Ascending aorta (tissue), 2 donors: ENCODE measurements at regions not wholly inside any gene's neighbourhood (a gene's known extent, or its start where the extent isn't known, plus 50 kb on each side); places are given as distances from the start of the nearest gene placed in this dataset.

ENCODE experiments used
- DNase-seq, 2 donors: peaks; one replicate each; pipeline ENCODE4 v3.0.0-alpha.2; 2019; ENCODE audit warnings: low spot score in 2 of 2
- H3K27ac ChIP-seq, 2 donors: fragments of 200-600 bp; sonication (generic); one replicate each; pipeline ENCODE4 v1.5.1; 2016 to 2017; ENCODE audit warnings: mild to moderate bottlenecking in 1 of 2
- H3K27me3 ChIP-seq: fragments of 200-600 bp; sonication (generic); one replicate; pipeline ENCODE4 v1.5.1; 2017
- H3K36me3 ChIP-seq, 2 donors: fragments of 200-600 bp; sonication (generic); one replicate each; pipeline ENCODE4 v1.5.1; 2016
- H3K4me1 ChIP-seq, 2 donors: fragments of 200-600 bp; sonication (generic); one replicate each; pipeline ENCODE4 v1.5.1; 2016 to 2017; ENCODE audit warnings: mild to moderate bottlenecking in 1 of 2
- H3K4me3 ChIP-seq, 2 donors: fragments of 200-600 bp; sonication (generic); one replicate each; pipeline ENCODE4 v1.5.1; 2016 to 2017; ENCODE audit warnings: mild to moderate bottlenecking in 1 of 2
- H3K9me3 ChIP-seq, 2 donors: fragments of 200-600 bp; sonication (generic); one replicate each; pipeline ENCODE4 v1.5.1; 2016
- intact Hi-C: fragments of 100-400 bp; cut with DNase I; formaldehyde crosslinking; loops from one replicate; pipeline ENCODE4 v1.15.1; 2023
- TF ChIP-seq, protein P1 (sequence below), 3 experiments: fragments of 200-600 bp in 2 of 3; fragments of 450-650 bp in 1 of 3; sonication (generic) in 2 of 3; IDR thresholded peaks; one replicate each; pipeline ENCODE4 v1.5.1; 2016 to 2019; ENCODE audit warnings: antibody characterized with exemption in 3 of 3, mild to moderate bottlenecking in 1 of 3, moderate library complexity in 1 of 3

DNA sequence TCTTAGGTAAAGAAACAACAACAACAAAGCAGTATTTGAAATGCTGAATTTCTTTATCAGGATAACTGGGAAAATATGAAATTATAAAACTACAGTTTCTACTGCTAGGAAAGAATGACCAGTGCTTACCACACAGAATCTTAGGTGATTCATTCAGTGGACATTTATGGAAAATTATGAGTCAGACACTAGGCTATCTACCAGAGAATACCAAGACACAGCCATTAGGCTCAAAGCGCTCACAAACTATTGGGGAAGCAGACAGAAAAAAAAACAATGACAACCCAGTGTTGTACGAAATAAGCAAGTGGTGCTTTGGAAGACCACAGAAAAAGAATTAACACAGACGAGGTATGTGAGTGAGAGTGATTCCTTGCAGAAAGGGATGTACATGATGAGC is 1019.5 kb downstream of the PCDH9 start:
- TF ChIP-seq, protein P1, sequence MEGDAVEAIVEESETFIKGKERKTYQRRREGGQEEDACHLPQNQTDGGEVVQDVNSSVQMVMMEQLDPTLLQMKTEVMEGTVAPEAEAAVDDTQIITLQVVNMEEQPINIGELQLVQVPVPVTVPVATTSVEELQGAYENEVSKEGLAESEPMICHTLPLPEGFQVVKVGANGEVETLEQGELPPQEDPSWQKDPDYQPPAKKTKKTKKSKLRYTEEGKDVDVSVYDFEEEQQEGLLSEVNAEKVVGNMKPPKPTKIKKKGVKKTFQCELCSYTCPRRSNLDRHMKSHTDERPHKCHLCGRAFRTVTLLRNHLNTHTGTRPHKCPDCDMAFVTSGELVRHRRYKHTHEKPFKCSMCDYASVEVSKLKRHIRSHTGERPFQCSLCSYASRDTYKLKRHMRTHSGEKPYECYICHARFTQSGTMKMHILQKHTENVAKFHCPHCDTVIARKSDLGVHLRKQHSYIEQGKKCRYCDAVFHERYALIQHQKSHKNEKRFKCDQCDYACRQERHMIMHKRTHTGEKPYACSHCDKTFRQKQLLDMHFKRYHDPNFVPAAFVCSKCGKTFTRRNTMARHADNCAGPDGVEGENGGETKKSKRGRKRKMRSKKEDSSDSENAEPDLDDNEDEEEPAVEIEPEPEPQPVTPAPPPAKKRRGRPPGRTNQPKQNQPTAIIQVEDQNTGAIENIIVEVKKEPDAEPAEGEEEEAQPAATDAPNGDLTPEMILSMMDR (IDR thresholded peaks at IDR 0.05), result no peak
- Histone ChIP-seq H3K9me3 (no peaks in the 10 kb centered on the region), H3K27me3 (no peaks in the 10 kb centered on the region), H3K4me3 (no peak overlapping the region), H3K4me1 (no peaks in the 10 kb centered on the region), H3K36me3 (no peaks in the 10 kb centered on the region), H3K27ac (peak overlapping the region; percentile 4 to 41)
- intact Hi-C loops, result loop anchor here (5.0 to 10.0 kb wide), 2 partner anchors 296 to 1022 kb away; partner anchors contain the start of gene PCDH9
- DNase-seq, result no peak

DNA sequence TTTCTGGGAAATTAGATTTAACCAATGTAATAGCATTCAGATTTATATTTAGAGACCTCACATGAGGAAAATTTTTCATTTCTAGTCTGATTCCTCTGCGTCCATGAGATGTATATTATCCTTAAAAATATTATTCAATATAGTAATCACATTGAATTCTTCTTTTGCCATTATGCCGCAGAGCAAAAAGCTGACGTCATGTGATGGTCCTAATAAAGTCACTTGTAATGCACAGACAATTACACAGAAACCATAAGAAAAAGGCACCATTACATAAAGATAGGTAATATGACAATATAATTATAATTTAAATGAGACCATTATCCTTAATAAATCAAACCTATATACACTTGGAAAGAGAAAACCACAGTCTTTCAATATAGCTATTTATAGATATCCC is 1021.5 kb downstream of the PCDH9 start:
- Histone ChIP-seq H3K9me3 (no peaks in the 10 kb centered on the region), H3K27me3 (no peaks in the 10 kb centered on the region), H3K4me1 (no peaks in the 10 kb centered on the region), H3K4me3 (no peak overlapping the region), H3K27ac (no peak overlapping the region), H3K36me3 (no peaks in the 10 kb centered on the region)
- intact Hi-C loops, result no loop called here
- DNase-seq, result no peak
- TF ChIP-seq, protein P1 (IDR thresholded peaks at IDR 0.05), result no peak

DNA sequence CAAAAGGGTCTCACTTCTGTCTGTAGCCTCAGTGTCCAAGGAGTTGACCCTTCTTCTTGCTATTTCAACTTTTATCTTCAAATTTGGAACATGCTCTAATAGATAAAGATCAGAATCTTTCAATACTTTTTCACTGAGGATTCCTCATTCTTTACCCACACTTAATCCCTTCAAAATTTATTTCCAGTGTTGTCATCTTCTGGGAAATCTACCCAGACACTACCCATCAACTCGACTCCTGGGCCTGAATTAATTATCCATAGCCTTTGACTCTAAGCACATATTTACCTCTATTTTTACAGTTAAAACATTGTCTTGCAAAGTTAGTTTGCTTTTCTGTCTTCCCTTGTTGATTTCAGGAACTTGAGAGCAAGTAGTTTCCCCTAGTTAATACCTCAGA is 1022.5 kb downstream of the PCDH9 start:
- no peaks in the 10 kb centered on the region for H3K36me3 ChIP-seq
- no peaks in the 10 kb centered on the region for H3K4me1 ChIP-seq
- no peak overlapping the region for H3K4me3 ChIP-seq
- H3K27ac ChIP-seq, result no peak overlapping the region
- no peaks in the 10 kb centered on the region for H3K27me3 ChIP-seq
- intact Hi-C loops, result no loop called here
- no peak for DNase-seq
- no peaks in the 10 kb centered on the region for H3K9me3 ChIP-seq
- TF ChIP-seq, protein P1 (IDR thresholded peaks at IDR 0.05), result no peak

DNA sequence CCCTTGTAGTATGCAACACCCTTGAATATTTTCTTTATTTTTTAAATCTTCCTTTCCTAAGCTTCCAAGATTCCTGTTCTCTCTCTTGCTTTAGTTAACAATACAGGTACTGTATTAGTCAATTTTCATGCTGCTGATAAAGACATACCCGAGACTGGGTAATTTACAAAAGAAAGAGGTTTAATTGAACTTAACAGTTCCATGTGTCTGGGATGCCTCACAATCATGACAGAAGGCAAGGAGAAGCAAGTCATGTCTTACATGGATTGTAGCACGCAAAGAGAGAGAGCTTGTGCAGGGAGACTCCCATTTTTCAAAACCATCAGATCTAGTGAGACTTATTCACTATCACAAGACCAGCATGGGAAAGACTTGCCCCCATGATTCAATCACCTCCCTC is 1024.3 kb downstream of the PCDH9 start:
- TF ChIP-seq, protein P1 (IDR thresholded peaks at IDR 0.05), result no peak
- Histone ChIP-seq H3K9me3 (no peaks in the 10 kb centered on the region), H3K4me3 (no peak overlapping the region), H3K27me3 (no peaks in the 10 kb centered on the region), H3K4me1 (no peaks in the 10 kb centered on the region), H3K36me3 (no peaks in the 10 kb centered on the region), H3K27ac (no peak overlapping the region)
- no peak for DNase-seq
- intact Hi-C loops, result no loop called here

DNA sequence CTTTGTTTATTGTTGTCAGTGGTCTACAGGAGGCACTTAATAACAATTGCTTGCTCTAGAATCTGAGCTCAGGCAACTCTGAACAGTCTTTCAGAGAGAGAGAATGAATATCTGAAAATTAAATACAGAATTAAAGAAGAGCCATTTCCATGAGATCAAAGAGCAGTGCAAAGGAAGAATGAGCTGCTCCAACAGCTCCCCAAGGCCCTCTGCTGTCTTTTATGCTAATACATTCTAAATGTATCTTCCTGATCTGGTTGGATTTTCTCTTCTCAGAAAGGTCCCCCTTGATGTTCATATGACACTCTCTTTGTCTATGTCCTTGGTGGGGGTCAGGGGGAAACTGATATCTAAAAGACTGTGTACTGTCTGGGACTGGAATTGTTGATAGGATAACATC is 1029.6 kb downstream of the PCDH9 start:
- TF ChIP-seq, protein P1 (IDR thresholded peaks at IDR 0.05), result no peak
- no peaks in the 10 kb centered on the region for H3K4me1 ChIP-seq
- DNase-seq, result no peak
- no peak overlapping the region for H3K4me3 ChIP-seq
- intact Hi-C loops, result no loop called here
- H3K9me3 ChIP-seq, result no peaks in the 10 kb centered on the region
- no peaks in the 10 kb centered on the region for H3K27me3 ChIP-seq
- H3K27ac ChIP-seq, result no peak overlapping the region
- no peaks in the 10 kb centered on the region for H3K36me3 ChIP-seq

DNA sequence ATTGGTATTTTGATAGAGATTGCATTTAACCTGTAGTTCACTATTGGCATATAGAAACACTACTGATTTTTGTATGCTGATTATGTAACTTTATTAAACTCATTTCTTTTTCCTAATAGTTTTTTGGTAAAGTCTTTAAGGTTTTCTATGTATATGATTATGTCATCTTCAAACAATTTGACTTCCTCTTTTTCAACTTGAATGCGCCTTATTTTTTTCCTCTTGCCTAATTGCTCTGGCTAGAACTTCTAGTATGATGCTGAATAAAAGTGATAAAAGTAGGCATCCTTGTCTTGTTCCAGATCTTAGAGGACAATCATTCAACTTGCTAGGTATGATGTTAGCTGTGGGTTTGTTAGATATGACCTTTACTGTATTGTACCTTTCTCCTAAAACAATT is 1034.9 kb downstream of the PCDH9 start:
- no peaks in the 10 kb centered on the region for H3K36me3 ChIP-seq
- intact Hi-C loops, result no loop called here
- no peaks in the 10 kb centered on the region for H3K9me3 ChIP-seq
- no peaks in the 10 kb centered on the region for H3K27me3 ChIP-seq
- no peak for DNase-seq
- H3K27ac ChIP-seq, result no peak overlapping the region
- H3K4me1 ChIP-seq, result no peaks in the 10 kb centered on the region
- TF ChIP-seq, protein P1 (IDR thresholded peaks at IDR 0.05), result no peak
- no peak overlapping the region for H3K4me3 ChIP-seq
